Skeletal muscle cell (primary cell): ENCODE measurements at regions not wholly inside any gene's neighbourhood (a gene's known extent, or its start where the extent isn't known, plus 50 kb on each side); places are given as distances from the start of the nearest gene placed in this dataset.

Source experiments
- DNase-seq: peaks from one replicate; pipeline ENCODE4 v3.0.0-alpha.2; 2010; ENCODE audit warnings: low read depth
- H3K4me3 ChIP-seq: 2 replicates; pipeline ENCODE4 v1.5.1; 2011; ENCODE audit warnings: low read depth, mild to moderate bottlenecking, control low read depth, low read length, moderate library complexity

- DNase-seq, result no peak
- H3K4me3 ChIP-seq, result no peak overlapping the region
Measured at GRCh38 chr1:29784276-29785136, 548.2 kb downstream of the PTPRU start.

DNA sequence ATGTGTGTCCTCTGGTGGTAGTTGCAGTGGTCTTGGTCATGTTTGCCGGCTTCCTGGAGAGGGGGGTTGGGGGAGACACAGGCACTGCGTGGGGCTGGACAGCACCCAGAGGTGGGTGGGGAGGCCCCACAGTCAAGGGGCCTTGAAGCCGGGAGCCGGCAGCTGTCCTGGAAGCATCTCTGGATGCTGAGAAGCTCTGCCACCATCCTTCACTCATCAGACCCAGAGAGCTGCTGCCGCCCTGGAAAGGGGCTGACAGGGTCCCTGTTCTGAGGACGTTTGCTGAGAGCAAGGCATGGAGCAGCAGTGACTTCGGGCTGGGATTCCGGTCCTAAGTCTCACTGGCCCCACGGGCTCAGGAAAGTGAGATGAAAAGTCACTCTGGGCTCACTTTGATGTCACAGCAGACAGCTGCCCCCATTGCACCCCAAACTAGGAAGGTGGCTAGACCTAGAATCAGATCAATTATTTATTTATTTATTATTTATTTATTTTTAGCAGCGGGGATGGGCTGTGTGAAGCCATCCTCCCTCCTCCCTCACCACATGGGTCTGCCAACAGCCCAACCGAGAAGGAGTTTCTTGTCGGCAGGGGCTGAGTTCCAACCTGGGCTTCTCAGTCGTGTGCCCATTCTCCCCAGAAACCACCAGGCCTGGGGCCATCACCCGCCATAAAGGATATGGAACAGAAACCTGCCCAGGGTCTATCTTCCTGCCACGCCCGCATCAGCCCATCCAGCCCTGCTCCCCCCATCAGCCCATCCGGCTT is 547.4 kb downstream of the PTPRU start:
- H3K4me3 ChIP-seq, result no peak overlapping the region
- no peak for DNase-seq

DNA sequence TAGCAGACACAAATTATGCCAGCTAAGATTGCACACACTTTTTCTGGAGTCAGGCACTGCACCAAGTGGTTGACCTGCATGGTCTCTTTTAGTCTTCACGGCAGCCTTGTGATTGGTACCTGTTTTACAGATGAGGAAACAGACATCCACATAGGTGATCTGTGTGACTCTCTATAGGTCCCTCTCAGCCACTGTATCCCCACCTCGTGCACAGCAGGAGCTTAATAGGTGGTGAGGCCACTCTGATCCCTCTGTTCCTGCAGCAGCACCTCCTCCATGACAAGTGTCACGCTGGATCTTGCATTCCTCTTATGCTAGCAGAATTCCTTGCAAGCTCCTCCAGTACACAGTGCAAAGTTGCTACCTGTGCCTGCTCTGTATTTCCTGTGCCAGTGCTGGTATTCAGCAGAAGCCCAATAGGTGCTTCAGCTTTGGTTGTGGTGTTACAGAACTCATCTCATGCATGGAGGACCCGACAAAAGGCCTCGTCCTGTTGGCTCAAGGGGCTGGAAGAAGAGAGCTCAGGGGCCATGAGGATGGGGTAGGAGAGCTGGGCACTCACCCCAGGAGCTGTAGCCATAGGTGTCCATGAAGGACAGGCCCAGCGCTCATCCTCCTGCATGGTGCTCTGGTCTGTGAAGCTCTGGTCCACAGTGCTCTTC is 546.7 kb downstream of the PTPRU start:
- no peak overlapping the region for H3K4me3 ChIP-seq
- no peak for DNase-seq

DNA sequence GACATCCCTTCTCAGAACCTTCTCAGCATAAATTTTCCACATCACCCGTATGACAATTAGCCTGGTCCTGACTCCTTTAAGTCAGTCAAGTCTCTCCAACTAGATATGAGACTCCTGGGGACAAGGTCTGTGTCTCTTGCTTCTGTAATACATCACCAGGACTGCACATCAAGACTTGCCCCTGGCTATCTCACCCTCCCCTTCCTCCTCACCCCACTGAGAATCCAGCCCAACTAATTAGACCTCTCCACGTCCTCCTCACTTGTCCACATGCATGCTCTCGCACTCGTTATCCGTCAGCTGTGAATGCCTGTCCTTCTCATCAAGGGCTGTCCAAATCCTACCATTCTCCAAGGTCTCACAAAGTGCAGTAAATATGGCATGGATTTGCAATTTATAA is 542.8 kb downstream of the PTPRU start:
- DNase-seq, result no peak

GRCh38 chr1:29777522-29777921 is 541.2 kb downstream of the PTPRU start:
- DNase-seq, result no peak
- H3K4me3 ChIP-seq, result no peak overlapping the region

More for the DNA sequence above, 542.8 kb downstream of the PTPRU start:
- no peak overlapping the region for H3K4me3 ChIP-seq

DNA sequence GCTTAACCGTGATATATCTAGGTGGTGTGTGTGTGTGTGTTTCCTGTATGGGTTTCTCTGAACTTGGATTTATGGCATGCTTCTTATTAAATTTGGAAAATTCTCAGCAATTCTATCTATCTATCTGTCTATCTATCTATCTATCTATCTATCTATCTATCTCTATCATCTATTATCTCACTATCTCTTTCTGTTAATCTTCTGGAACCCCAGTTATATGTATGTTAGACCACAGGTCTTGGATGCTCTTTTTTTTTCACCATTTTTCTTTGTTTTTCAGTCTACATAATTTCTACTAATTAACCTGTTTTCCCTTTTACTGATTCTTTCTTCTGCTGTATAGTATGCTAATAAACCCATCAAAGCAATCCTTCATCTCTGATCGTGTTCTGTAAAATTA is 538.0 kb downstream of the PTPRU start:
- DNase-seq, result no peak
- no peak overlapping the region for H3K4me3 ChIP-seq

DNA sequence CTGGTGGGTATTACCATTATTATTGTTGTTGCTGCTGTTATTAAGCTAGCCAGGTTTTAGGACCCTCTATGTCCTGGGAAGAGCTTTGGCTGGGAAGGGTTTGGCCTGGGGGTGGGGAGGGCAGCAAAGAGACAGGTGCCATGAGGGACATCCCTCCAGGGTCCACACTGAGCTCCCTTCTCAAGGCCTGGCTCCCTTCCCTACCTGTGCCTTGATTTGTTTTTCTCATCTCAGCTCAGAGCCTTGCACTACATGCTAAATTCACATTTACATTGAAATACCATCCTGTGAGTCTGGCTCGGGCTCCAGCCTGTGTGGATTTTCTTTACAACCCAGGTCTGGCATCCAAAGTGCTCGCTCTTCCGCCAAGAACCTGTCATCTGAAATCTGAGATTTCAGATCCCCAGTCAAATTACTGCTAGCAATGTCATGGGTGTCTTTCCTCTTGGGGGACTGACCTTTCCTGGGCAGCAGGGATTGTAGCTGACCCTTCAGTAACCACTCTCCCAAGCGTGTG is 536.3 kb downstream of the PTPRU start:
- no peak overlapping the region for H3K4me3 ChIP-seq
- no peak for DNase-seq

GRCh38 chr1:29767769-29768425 is 531.6 kb downstream of the PTPRU start:
- H3K4me3 ChIP-seq, result no peak overlapping the region
- DNase-seq, result no peak

GRCh38 chr1:29767088-29767685 is 530.9 kb downstream of the PTPRU start:
- DNase-seq, result no peak
- no peak overlapping the region for H3K4me3 ChIP-seq

- no peak overlapping the region for H3K4me3 ChIP-seq
- DNase-seq, result no peak
Measured at GRCh38 chr1:29762635-29763034, 526.3 kb downstream of the PTPRU start.

DNA sequence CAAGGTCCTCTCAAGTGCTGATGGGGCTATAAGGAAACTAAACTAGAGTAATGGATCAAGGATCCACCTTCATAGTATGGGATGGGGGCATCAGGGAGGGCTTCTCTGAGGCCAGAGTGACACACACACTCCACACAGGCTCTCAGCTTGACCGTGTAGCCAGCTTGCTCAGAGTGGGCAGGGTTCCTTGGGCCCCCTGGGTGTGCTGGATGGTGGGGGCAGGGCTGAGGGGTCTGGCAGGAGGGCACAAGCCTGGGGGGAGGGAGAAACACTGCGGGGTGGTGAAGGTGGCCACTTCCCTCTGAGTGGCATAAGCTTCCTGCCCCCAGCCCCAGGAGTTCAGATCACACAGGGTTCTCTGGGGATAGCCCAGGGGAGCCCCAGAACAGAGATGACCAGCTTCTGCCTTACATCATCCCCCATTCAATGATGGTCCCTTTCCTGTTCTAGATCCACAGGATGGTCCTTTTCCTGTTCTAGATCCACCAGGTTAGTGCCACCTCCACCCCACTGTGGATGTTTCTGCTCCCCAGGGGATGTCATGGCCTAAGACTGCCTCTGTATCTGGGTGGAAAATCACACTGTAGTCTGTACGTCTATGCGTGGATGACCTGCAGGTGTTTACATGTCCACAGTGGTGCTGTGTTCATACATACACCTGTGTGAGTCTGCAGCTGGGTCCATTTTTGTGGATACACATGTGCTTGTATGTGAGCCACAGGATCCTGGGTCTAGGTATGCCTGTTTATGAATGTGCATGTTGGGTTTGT is 525.0 kb downstream of the PTPRU start:
- no peak for DNase-seq
- no peak overlapping the region for H3K4me3 ChIP-seq

- no peak overlapping the region for H3K4me3 ChIP-seq
- DNase-seq, result no peak
Measured at GRCh38 chr1:29760067-29760564, 523.8 kb downstream of the PTPRU start.

GRCh38 chr1:29758781-29759499 is 522.6 kb downstream of the PTPRU start:
- no peak overlapping the region for H3K4me3 ChIP-seq
- no peak for DNase-seq

- DNase-seq, result no peak
- no peak overlapping the region for H3K4me3 ChIP-seq
Measured at GRCh38 chr1:29757866-29758780, 521.8 kb downstream of the PTPRU start.

DNA sequence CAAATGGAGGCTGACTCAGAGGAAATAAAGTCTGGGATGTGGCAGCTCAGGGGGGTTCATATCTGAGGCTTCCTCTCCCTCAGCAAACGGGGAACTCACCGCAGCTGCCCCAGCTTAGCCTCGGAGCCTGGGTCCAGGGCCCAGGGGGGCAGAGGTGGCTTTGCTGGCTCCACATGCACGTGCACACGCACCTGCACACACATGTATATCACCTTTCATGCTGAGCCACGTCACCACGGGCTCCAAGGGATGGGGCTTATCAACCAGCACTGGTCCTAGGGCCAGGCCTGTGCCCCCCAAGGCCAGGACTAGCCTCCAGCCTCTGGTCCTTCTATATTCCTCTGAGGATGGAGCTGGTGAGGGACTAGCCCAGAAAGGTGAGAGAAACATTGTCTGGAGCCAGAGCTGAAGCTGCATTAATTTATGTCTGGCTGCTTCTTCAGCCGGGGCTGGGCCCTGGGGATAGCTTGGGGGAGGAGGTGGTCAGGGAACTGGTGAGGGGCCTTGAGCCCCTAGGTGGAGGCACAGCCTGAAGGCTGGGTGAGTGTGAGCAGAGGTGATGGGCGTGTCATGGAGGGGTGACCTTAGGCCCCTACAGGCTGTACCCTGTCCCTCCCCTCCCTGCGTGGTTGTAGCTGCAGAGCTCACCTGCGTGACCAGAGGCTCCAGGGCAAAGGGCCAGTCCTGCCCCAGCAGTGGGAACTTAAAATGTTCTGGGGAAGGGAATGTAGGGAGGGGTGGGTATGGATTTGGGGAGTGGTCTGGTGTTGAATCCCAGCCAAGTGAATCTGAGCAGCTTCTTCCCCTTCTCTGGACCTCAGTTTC is 520.8 kb downstream of the PTPRU start:
- DNase-seq, result no peak
- no peak overlapping the region for H3K4me3 ChIP-seq

DNA sequence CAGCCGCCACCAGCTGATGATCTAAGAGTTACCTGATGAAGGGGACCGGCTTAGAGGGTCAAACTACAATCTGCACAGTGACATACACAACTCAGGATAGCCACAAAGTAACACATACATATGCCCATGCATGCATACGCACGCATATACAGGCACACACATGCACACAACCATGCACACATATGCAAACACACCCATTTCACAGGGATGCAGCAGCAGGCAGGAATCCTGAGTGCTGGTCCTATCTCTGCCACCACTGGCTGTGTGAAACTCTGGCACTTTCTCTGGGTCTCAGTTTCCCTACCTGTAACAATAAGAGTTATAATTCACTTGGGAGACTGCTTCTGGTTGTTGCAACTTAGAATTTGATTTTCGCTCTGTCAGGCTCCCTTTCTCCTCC is 520.2 kb downstream of the PTPRU start:
- DNase-seq, result no peak

More for the DNA sequence above, 520.2 kb downstream of the PTPRU start:
- H3K4me3 ChIP-seq, result no peak overlapping the region
